GM21447 (cell line): ENCODE measurements at regions not wholly inside any gene's neighbourhood (a gene's known extent, or its start where the extent isn't known, plus 50 kb on each side); places are given as distances from the start of the nearest gene placed in this dataset.
"Not testable (repeated sequence)": the region's sequence is repeated elsewhere in the genome, so short reads cannot be mapped to it uniquely, and the experiment has no call there.

Experiments
- ATAC-seq: cut with Tn5 transposase; IDR thresholded peaks from one replicate; pipeline ENCODE4 v1.9.1; 2021; ENCODE audit not compliant: unreplicated experiment

GRCh38 chr1:194990483-194990882 is 1617.8 kb downstream of the KCNT2 start:
- no peak for ATAC-seq

GRCh38 chr1:194975913-194976312 is 1632.3 kb downstream of the KCNT2 start:
- ATAC-seq: no peak

DNA sequence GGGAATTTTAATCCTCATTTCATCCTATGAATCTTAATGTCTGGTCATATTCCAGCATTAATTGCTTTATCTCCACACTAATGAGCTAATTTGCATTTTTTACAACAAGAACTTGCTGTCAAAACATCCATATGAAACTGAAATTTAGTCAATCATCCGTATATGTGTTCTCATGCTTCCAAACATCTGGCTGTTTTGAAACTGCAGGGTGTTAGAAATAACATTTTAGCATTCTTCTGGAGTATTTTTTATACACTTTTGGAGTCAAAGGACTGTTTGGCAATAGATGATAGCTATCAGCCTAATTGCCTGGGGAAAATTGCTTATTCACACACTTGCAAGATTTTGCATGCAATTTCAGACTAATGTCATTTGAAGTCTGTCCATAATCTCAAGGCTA is 1639.3 kb downstream of the KCNT2 start:
- ATAC-seq: no peak

DNA sequence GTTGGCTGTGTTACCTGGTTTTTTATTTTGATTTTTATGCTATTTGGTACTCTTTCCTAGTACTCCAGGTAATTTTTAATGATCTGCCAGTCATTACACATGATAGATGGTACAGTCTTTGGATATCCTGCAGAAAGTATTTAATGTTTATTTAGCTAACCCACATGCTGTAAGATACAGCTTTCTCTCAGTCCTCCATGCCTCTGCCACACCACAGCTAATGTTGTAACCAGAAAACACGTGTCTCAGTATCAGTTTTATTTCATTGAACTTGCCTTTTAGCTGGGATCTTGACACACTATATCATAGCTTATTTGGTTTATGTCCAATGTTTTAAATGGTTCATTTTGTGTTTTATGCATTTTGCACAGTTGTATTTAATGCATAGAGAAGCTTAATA is 1648.4 kb downstream of the KCNT2 start:
- ATAC-seq: no peak

- no peak for ATAC-seq
Observed at GRCh38 chr1:194952171-194952570, 1656.1 kb downstream of the KCNT2 start.

GRCh38 chr1:194950584-194950983 is 1657.7 kb downstream of the KCNT2 start:
- ATAC-seq: no peak

GRCh38 chr1:194940336-194941030 is 1667.8 kb downstream of the KCNT2 start:
- no peak for ATAC-seq

DNA sequence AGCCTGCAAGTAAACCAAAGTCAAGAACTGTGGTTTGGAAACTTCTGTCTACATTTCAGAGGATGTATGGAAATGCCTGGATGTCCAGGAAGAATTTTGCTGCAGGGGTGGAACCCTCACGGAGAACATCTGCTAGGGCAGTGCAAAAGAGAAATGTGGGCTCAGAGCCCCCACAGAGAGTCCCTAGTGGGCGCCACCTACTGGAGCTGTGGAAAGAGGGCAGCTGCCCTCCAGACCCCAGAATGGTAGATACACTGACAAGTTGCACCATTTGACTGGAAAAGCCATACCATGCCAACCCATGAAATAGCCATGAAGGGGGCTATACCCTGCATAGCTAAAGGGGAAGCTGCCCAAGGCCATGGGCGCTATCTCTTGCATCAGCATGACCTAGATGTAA is 1672.4 kb downstream of the KCNT2 start:
- no peak for ATAC-seq

DNA sequence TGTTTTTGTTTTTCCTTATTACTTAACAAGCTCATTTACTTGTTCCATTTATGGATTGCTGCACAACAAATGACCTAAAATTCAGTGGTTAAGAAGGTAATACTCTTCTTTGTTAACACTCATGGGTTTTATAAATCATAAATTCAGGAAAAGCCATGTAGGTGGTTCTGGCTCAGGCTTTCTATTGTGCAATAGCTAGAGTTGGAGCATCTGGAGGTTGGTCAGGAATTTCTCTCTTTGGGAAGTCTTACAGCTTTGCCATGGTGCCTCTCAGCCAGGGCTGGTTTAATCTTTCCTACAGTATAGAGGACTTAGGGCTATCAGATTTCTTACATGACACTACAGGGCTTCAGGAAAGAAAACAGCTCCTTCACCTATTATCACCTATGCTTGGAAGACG is 1677.1 kb downstream of the KCNT2 start:
- no peak for ATAC-seq

DNA sequence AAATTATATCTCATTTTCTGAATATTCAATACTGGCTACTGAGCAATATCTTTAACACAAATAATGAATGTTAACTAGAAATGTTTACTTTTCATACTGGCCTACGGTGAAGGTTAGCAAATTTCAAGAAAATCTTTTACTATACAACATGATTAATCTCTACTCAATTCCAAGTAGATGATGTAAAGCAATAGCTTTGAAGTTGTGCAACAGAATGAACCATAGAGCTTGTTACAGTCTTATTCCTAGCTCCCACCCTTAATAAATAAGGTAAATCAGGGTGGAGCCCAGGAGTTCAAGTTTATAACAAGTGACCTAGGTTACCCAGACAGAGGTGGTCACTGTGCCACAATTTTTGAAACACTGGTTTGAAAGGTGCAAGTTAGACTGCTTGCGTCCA is 1678.1 kb downstream of the KCNT2 start:
- no peak for ATAC-seq

- ATAC-seq: no peak
Observed at GRCh38 chr1:194929357-194929756, 1678.9 kb downstream of the KCNT2 start.

DNA sequence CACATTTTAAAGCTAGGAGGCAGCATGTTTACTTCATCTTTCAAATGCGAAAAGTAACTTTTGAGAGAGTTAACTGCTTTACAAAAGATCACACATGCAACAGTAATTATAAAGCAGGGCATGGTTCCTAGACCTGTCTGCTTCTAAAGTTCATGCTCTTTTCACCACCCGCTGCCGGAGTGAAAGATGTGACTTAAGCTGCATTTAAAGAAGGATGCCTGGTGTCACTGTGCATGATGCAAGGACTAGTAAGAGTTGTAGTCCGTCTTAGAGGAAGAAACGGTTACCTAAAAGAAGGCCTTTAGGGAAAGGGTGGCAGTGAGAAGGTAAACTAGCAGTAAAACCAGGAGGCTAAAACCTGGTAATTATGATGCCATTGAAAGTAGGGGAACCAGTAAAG is 1689.1 kb downstream of the KCNT2 start:
- ATAC-seq: no peak

GRCh38 chr1:194917769-194918168 is 1690.5 kb downstream of the KCNT2 start:
- ATAC-seq: no peak

DNA sequence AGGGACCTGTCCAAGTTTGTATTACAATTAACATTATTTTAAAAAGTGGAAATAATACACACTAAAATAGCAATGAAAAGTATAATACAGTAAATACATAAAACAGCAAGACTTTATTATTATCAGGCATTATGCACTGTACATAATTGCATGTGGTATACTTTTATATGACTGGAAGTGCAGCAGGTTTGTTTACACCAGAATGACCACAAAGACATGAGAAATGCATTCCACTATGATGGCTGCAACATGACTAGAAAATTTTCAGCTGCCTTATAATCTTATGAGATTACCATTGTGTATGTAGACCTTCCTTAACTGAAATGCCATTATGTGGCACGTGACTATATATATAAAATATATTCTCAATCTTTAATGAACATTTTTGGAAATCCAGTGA is 1699.6 kb downstream of the KCNT2 start:
- ATAC-seq: no peak

GRCh38 chr1:194903524-194903923 is 1704.7 kb downstream of the KCNT2 start:
- ATAC-seq: no peak

DNA sequence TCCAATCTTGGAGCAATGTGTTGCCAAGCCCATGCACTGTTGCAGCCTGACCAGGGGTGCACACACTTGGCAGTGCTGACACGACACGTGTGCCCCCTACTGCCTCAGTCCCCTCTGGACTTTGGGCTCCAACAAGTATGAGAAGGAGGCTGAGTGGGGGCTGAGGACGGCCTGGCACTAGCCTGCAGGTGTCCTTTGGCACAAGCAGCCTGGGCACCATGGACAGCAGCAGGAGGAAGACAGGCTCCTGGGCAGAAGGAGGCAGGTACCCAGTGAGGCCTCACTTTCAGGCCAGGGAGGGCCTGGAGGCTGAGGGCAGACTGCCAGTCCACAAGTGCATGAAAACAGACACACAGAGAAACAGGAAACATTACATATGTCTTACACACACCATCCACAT is 1702.9 kb upstream of the B3GALT2 start:
- no peak for ATAC-seq

- no peak for ATAC-seq
Observed at GRCh38 chr1:194870860-194871259, 1684.4 kb upstream of the B3GALT2 start.

GRCh38 chr1:194866153-194866552 is 1679.7 kb upstream of the B3GALT2 start:
- no peak for ATAC-seq

DNA sequence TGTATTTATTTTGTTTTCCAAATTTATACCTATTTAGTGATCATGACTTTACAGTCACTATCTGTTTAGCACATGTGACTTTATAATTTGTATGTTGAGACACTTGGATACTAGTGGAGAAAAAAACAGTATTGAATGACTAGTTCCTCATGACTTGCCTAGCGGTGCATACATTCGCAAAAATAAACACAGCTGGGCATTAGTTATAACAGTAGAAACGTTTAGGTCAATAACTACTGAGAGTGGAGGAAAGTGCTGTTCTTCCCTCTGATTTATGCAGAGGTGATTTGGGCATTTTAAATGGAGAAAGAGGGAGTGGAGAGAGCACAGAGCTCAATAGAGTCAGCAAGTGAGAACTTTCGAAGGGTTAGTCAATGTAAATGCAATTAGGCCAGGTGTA is 1679.0 kb upstream of the B3GALT2 start:
- no peak for ATAC-seq

GRCh38 chr1:194862129-194862528 is 1675.7 kb upstream of the B3GALT2 start:
- ATAC-seq: no peak

- no peak for ATAC-seq
Observed at GRCh38 chr1:194860248-194861201, 1674.1 kb upstream of the B3GALT2 start.

GRCh38 chr1:194859481-194860154 is 1673.2 kb upstream of the B3GALT2 start:
- ATAC-seq: not testable (repeated sequence)
